NB4 (cell line): ENCODE measurements at regions not wholly inside any gene's neighbourhood (a gene's known extent, or its start where the extent isn't known, plus 50 kb on each side); places are given as distances from the start of the nearest gene placed in this dataset.
"Not testable (repeated sequence)": the region's sequence is repeated elsewhere in the genome, so short reads cannot be mapped to it uniquely, and the experiment has no call there.

Experiments used
- DNase-seq: peaks from one replicate; pipeline ENCODE4 v3.0.0; 2010; ENCODE audit warnings: low read depth
- H3K4me3 ChIP-seq: one replicate; pipeline ENCODE4 v1.5.1; 2011; ENCODE audit warnings: mild to moderate bottlenecking, low read depth, low read length, moderate library complexity
- MAX ChIP-seq: IDR thresholded peaks from 2 replicates; pipeline ENCODE4 v1.6.1; 2011; ENCODE audit warnings: low read depth, low read length
- MYC ChIP-seq: IDR thresholded peaks from 2 replicates; pipeline ENCODE4 v1.6.1; 2011; ENCODE audit warnings: low read depth, low read length
- POLR2A ChIP-seq: IDR thresholded peaks from 2 replicates; pipeline ENCODE4 v1.6.1; 2011; ENCODE audit warnings: mild to moderate bottlenecking; ENCODE audit not compliant: insufficient read length; ENCODE audit errors: extremely low read depth
- TF ChIP-seq, protein P1 (sequence below): IDR thresholded peaks from one replicate; pipeline ENCODE4 v1.5.1; 2012; ENCODE audit warnings: low read depth, low read length

DNA sequence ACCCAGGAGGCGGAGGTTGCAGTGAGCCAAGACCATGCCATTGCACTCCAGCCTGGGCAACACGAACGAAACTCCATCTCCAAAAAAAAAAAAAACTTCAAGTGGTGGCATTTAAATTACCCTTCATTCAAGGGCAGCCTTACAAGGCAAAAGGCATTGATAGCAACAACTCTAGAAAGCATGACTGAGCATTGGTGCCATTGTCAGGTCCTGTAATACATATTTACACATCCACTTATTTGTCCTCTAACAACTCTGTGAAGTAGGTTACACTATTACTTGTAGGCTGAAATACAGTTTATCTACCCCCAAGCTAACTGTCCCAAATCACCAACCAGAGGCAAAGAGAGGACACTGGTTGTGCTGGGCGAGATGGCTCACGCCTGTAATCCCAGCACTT, 52.7 kb upstream of the LARP1 start:
- TF ChIP-seq, protein P1, sequence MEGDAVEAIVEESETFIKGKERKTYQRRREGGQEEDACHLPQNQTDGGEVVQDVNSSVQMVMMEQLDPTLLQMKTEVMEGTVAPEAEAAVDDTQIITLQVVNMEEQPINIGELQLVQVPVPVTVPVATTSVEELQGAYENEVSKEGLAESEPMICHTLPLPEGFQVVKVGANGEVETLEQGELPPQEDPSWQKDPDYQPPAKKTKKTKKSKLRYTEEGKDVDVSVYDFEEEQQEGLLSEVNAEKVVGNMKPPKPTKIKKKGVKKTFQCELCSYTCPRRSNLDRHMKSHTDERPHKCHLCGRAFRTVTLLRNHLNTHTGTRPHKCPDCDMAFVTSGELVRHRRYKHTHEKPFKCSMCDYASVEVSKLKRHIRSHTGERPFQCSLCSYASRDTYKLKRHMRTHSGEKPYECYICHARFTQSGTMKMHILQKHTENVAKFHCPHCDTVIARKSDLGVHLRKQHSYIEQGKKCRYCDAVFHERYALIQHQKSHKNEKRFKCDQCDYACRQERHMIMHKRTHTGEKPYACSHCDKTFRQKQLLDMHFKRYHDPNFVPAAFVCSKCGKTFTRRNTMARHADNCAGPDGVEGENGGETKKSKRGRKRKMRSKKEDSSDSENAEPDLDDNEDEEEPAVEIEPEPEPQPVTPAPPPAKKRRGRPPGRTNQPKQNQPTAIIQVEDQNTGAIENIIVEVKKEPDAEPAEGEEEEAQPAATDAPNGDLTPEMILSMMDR: no peak
- TF ChIP-seq POLR2A (no peak), MYC (no peak), MAX (no peak)
- DNase-seq: no peak
- H3K4me3 ChIP-seq: no peak overlapping the region

DNA sequence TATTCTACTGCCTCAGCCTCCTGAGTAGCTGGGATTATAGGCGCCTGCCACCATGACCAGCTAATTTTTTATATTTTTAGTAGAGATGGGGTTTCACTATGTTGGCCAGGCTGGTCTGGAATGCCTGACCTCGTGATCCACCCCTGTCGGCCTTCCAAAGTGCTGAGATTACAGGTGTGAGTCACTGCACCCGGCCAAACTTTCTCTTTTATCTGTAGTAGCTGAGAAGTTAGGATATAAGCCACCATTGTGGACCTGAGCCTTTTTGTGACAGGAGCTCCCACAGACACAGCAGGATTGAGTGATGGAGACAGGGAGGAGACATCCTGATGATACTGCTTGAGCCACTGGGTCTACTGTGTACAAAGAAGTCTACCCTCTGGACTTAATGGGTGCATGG, 53.5 kb upstream of the LARP1 start:
- not testable (repeated sequence) for H3K4me3 ChIP-seq, DNase-seq

DNA sequence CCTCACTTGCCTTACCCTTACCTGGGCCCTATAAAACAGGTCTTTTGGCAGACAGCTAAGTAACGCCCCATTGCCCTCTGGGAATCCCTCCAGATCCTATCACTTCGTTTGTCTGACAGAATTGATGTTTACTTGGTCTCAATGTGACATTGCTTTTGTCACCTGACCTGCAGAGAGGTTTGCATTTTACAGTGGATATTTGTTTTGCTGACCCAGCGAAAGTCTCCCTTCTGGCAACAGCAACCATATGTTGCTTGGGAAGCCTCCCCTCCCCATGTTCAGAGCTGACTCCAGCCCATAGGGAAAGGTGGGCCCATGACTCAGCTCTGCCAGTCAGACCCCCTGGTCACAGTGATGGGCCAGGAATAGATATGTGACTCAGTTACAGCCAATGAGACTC, 54.0 kb upstream of the LARP1 start:
- no peak for DNase-seq
- TF ChIP-seq POLR2A (no peak), MAX (no peak), MYC (no peak)
- TF ChIP-seq, protein P1: no peak
- no peak overlapping the region for H3K4me3 ChIP-seq

DNA sequence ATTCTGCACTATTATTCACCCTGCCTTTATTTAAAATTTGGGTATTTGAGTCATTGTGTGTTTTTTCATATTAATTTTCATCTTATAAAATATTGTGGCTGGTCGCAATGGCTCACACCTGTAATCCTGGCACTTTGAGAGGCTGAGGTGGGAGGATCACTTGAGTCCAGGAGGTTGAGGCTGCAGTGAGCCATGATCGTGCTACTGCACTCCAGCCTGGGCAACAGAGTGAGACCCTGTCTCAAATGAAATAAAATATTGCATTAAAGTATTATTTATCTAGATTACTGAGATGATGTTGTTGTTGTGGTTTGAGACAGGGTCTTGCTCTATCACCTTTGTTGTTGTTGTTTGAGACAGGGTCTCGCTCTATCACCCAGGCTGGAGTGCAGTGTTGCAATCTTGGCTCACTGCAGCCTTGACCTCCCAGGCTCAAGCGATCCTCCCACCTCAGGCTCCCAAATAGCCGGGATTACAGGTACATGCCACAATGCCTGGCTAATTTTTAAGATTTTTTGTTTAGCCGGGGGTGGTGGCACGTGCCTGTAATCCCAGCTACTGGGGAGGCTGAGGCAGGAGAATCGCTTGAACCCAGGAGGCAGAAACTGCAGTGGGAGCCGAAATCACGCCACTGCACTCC, 54.8 kb upstream of the LARP1 start:
- DNase-seq, H3K4me3 ChIP-seq: not testable (repeated sequence)

- no peak for TF ChIP-seq MAX
- no peak for TF ChIP-seq MYC
- TF ChIP-seq POLR2A: no peak
- TF ChIP-seq, protein P1: no peak
- H3K4me3 ChIP-seq: no peak overlapping the region
- no peak for DNase-seq
Measured at GRCh38 chr5:154698763-154699162, 56.4 kb upstream of the LARP1 start.

- no peak overlapping the region for H3K4me3 ChIP-seq
- no peak for DNase-seq
- TF ChIP-seq POLR2A: no peak
- TF ChIP-seq MYC: no peak
- no peak for TF ChIP-seq MAX
- TF ChIP-seq, protein P1: no peak
Measured at GRCh38 chr5:154697371-154697770, 57.8 kb upstream of the LARP1 start.

GRCh38 chr5:154696891-154697290, 58.3 kb upstream of the LARP1 start:
- no peak for TF ChIP-seq POLR2A

More at GRCh38 chr5:154696891-154697290, 58.3 kb upstream of the LARP1 start:
- no peak for DNase-seq
- H3K4me3 ChIP-seq: no peak overlapping the region
